SK-N-MC (cell line): ENCODE measurements at regions not wholly inside any gene's neighbourhood (a gene's known extent, or its start where the extent isn't known, plus 50 kb on each side); places are given as distances from the start of the nearest gene placed in this dataset.

ENCODE experiments used
- DNase-seq: peaks from one replicate; pipeline ENCODE4 v3.0.0-alpha.2; 2011; ENCODE audit warnings: low read depth, low spot score
- H3K27ac ChIP-seq: fragments of 200-600 bp; sonication (generic); 2 replicates; pipeline ENCODE4 v1.5.1; 2016; ENCODE audit warnings: mixed run types
- H3K36me3 ChIP-seq: fragments of 200-600 bp; sonication (generic); 2 replicates; pipeline ENCODE4 v1.6.1; 2017; ENCODE audit warnings: antibody characterized with exemption, low read length, mixed read lengths; ENCODE audit not compliant: insufficient read depth
- H3K4me3 ChIP-seq: fragments of 200-600 bp; sonication (generic); 2 replicates; pipeline ENCODE4 v1.5.1; 2016
- H3K9ac ChIP-seq: fragments of 200-600 bp; sonication (generic); 2 replicates; pipeline ENCODE4 v1.8.0; 2017; ENCODE audit warnings: mixed run types, mixed read lengths; ENCODE audit not compliant: insufficient read length
- H3K9me3 ChIP-seq: fragments of 200-600 bp; sonication (generic); 2 replicates; pipeline ENCODE4 v1.6.1; 2017; ENCODE audit warnings: low read depth, mild to moderate bottlenecking, antibody characterized with exemption, low read length, moderate library complexity, mixed read lengths
- EZH2 ChIP-seq: fragments of 200-600 bp; sonication (generic); IDR thresholded peaks from one replicate; pipeline ENCODE4 v1.6.1; 2017; ENCODE audit warnings: antibody characterized with exemption
- FOXP2 ChIP-seq: optimal IDR thresholded peaks from 2 replicates; pipeline ENCODE3; 2011; ENCODE audit warnings: mild to moderate bottlenecking, moderate library complexity; ENCODE audit not compliant: insufficient read depth; ENCODE audit errors: extremely low read length, control extremely low read depth
- POLR2AphosphoS5 ChIP-seq: IDR thresholded peaks from 2 replicates; pipeline ENCODE4 v1.6.1; 2012; ENCODE audit warnings: mild to moderate bottlenecking, low read depth, low read length, borderline replicate concordance

- H3K27ac ChIP-seq = no peak overlapping the region
- TF ChIP-seq FOXP2 = no peak
- TF ChIP-seq EZH2 = no peak
- no peak for TF ChIP-seq POLR2AphosphoS5
Measured at GRCh38 chr10:71078454-71079145, 133.8 kb upstream of the UNC5B start.

GRCh38 chr10:71079761-71080380 lies 132.5 kb upstream of the UNC5B start:
- TF ChIP-seq EZH2 (no peak), FOXP2 (no peak), POLR2AphosphoS5 (no peak)
- no peaks in the 10 kb centered on the region for H3K9me3 ChIP-seq
- H3K36me3 ChIP-seq = no peaks in the 10 kb centered on the region
- H3K27ac ChIP-seq = no peak overlapping the region
- no peak overlapping the region for H3K4me3 ChIP-seq
- no peak for DNase-seq
- H3K9ac ChIP-seq = no peak overlapping the region

More at GRCh38 chr10:71078454-71079145, 133.8 kb upstream of the UNC5B start:
- DNase-seq = no peak
- Histone ChIP-seq H3K9ac (no peak overlapping the region), H3K4me3 (no peak overlapping the region), H3K9me3 (no peaks in the 10 kb centered on the region), H3K36me3 (no peaks in the 10 kb centered on the region)

GRCh38 chr10:71080381-71081228 lies 131.8 kb upstream of the UNC5B start:
- no peak for TF ChIP-seq EZH2
- TF ChIP-seq POLR2AphosphoS5 = no peak
- no peak for TF ChIP-seq FOXP2
- Histone ChIP-seq H3K36me3 (no peaks in the 10 kb centered on the region), H3K9ac (no peak overlapping the region), H3K4me3 (no peak overlapping the region), H3K9me3 (no peaks in the 10 kb centered on the region), H3K27ac (no peak overlapping the region)
- no peak for DNase-seq

- Histone ChIP-seq H3K9me3 (no peaks in the 10 kb centered on the region), H3K4me3 (no peak overlapping the region), H3K27ac (no peak overlapping the region), H3K36me3 (no peaks in the 10 kb centered on the region), H3K9ac (no peak overlapping the region)
- DNase-seq = no peak
- TF ChIP-seq FOXP2 = no peak
- TF ChIP-seq POLR2AphosphoS5 = no peak
- TF ChIP-seq EZH2 = no peak
Measured at GRCh38 chr10:71081229-71081560, 131.2 kb upstream of the UNC5B start.

- Histone ChIP-seq H3K27ac (no peak overlapping the region), H3K4me3 (no peak overlapping the region), H3K9me3 (no peaks in the 10 kb centered on the region), H3K9ac (no peak overlapping the region), H3K36me3 (no peaks in the 10 kb centered on the region)
- DNase-seq = no peak
- TF ChIP-seq POLR2AphosphoS5 (no peak), FOXP2 (no peak), EZH2 (no peak)
Measured at GRCh38 chr10:71081912-71082311, 130.5 kb upstream of the UNC5B start.

- Histone ChIP-seq H3K36me3 (no peaks in the 10 kb centered on the region), H3K9ac (no peak overlapping the region), H3K27ac (no peak overlapping the region), H3K4me3 (no peak overlapping the region), H3K9me3 (no peaks in the 10 kb centered on the region)
- no peak for TF ChIP-seq POLR2AphosphoS5
- no peak for TF ChIP-seq FOXP2
- TF ChIP-seq EZH2 = no peak
- no peak for DNase-seq
Measured at GRCh38 chr10:71082960-71083715, 129.2 kb upstream of the UNC5B start.

- Histone ChIP-seq H3K27ac (no peak overlapping the region), H3K4me3 (no peak overlapping the region), H3K9me3 (no peaks in the 10 kb centered on the region), H3K36me3 (no peaks in the 10 kb centered on the region), H3K9ac (no peak overlapping the region)
- no peak for DNase-seq
- no peak for TF ChIP-seq POLR2AphosphoS5
- no peak for TF ChIP-seq EZH2
- TF ChIP-seq FOXP2 = no peak
Measured at GRCh38 chr10:71083716-71083975, 128.7 kb upstream of the UNC5B start.
